Esophagus muscularis mucosa (tissue), 4 donors: ENCODE measurements at regions not wholly inside any gene's neighbourhood (a gene's known extent, or its start where the extent isn't known, plus 50 kb on each side); places are given as distances from the start of the nearest gene placed in this dataset.

Experiments used
- EP300 ChIP-seq: sonication (generic); formaldehyde crosslinking; IDR thresholded peaks from one replicate; pipeline ENCODE4 v1.6.1; 2017; ENCODE audit warnings: antibody characterized with exemption
- POLR2A ChIP-seq: fragments of 450-650 bp; IDR thresholded peaks from one replicate; pipeline ENCODE4 v1.6.1; 2017; ENCODE audit warnings: antibody characterized with exemption, moderate library complexity, mild to moderate bottlenecking, low read depth
- TF ChIP-seq, protein P1 (sequence below), 3 experiments: fragments of 200-600 bp in 2 of 3; fragments of 450-650 bp in 1 of 3; sonication (generic) in 2 of 3; IDR thresholded peaks; one replicate each; pipeline ENCODE4 v1.5.1; 2017 to 2019; ENCODE audit warnings: antibody characterized with exemption in 3 of 3, mild to moderate bottlenecking in 2 of 3, moderate library complexity in 1 of 3

DNA sequence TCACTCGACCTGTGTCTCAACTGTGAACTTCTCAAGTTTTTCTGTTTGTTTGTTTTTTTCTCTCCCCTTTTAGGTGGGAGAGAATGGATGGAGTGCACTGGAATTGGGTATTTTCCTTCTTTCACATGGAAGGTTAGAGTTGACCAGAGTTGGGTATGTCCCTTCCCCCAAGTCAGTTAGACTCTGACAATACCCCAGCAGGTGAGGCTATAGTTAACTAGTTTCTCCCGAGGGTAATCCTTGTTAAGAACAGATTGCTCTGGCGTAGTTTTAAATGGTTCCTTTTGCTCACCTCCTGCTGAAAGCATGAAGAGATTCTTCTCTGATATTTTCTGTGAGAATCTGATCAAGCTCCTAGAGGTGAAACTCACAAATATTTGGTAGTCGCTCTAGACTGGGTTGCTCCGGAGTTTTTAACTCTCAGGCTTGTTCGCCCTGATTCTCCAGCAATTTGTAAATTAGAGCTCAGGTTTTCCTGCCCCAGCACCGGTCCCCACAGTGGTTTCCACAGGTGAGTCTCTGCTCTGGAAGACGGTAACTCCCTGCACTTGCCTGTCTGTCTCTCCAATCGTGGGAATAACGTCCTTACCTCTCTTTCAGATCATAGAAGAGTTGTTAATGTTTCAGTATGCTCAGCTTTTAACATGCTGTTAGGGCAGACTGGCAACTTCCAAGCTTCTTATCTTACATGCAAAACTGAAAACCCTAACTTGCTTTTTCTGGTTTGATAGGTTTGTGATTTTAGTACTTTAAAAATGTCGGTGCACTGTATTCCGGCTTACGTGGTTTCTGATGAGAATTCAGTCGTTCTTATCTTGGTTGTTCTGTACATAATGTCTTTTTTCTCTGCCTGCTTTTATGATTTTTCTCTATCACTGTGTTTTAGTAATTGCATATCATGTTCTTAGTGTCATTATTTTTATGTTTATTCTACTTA is 111.2 kb upstream of the HIVEP1 start:
- TF ChIP-seq, protein P1, sequence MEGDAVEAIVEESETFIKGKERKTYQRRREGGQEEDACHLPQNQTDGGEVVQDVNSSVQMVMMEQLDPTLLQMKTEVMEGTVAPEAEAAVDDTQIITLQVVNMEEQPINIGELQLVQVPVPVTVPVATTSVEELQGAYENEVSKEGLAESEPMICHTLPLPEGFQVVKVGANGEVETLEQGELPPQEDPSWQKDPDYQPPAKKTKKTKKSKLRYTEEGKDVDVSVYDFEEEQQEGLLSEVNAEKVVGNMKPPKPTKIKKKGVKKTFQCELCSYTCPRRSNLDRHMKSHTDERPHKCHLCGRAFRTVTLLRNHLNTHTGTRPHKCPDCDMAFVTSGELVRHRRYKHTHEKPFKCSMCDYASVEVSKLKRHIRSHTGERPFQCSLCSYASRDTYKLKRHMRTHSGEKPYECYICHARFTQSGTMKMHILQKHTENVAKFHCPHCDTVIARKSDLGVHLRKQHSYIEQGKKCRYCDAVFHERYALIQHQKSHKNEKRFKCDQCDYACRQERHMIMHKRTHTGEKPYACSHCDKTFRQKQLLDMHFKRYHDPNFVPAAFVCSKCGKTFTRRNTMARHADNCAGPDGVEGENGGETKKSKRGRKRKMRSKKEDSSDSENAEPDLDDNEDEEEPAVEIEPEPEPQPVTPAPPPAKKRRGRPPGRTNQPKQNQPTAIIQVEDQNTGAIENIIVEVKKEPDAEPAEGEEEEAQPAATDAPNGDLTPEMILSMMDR (IDR thresholded peaks at IDR 0.05) = no peak
- no peak for TF ChIP-seq EP300
- no peak for TF ChIP-seq POLR2A
